Left kidney (tissue), 1 donor: ENCODE measurements at regions not wholly inside any gene's neighbourhood (a gene's known extent, or its start where the extent isn't known, plus 50 kb on each side); places are given as distances from the start of the nearest gene placed in this dataset.
"Not testable (repeated sequence)": the region's sequence is repeated elsewhere in the genome, so short reads cannot be mapped to it uniquely, and the experiment has no call there.

Source experiments
- DNase-seq: peaks from one replicate; pipeline ENCODE4 v3.0.0-alpha.2; 2013

- no peak for DNase-seq
Measured at GRCh38 chr2:234555616-234556249, 58.9 kb upstream of the ARL4C start.

DNA sequence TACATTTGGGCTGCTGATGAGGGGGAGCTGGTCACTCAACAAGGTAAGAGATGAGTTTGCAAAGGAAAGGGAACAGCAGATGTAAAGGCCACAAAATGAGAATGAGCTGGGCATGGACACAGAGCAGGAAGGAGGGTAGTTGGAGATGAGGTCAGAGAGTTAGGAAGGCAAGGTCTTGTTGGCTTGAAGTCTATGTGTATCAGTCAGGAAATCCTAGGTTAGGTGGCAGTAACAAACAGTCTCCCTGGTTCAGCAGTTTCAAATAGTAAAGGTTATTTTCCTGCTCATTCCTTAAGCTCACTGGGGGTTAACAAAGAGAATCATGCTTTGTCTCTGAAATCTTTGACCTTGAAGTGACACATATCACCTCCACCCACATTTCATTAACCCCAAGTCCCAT, 58.3 kb upstream of the ARL4C start:
- no peak for DNase-seq

- not testable (repeated sequence) for DNase-seq
Measured at GRCh38 chr2:234553223-234553622, 56.3 kb upstream of the ARL4C start.

DNA sequence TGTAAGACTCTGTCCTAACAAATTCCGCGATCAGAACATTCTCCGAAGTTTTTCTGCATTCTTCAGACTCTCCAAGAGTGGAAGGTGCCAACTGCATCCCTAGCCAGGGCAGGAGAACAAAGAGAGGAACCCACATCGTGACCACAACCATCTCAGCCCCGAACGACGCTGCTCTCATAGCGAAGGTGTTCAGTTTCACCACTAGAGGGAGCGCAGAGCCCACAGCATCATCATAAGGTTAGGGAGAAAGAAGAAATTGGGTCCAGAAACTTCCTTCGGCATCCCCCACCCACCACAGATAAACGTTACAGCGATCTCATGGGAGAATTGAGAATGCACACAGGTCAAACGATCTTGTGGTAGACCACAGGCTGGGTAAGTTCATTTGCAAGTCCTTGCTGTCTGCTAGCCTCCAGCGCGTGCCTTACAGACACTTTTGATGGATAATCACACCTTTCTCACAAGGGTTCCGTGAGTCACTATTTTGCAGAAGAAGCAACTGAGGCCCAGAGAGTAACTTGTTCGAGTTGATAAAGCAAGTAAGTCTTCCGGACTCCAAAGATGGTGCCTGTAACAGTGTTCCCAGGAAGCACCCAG, 53.7 kb upstream of the ARL4C start:
- DNase-seq: peak; percentile 53

- no peak for DNase-seq
Measured at GRCh38 chr2:234550056-234550455, 53.2 kb upstream of the ARL4C start.

DNA sequence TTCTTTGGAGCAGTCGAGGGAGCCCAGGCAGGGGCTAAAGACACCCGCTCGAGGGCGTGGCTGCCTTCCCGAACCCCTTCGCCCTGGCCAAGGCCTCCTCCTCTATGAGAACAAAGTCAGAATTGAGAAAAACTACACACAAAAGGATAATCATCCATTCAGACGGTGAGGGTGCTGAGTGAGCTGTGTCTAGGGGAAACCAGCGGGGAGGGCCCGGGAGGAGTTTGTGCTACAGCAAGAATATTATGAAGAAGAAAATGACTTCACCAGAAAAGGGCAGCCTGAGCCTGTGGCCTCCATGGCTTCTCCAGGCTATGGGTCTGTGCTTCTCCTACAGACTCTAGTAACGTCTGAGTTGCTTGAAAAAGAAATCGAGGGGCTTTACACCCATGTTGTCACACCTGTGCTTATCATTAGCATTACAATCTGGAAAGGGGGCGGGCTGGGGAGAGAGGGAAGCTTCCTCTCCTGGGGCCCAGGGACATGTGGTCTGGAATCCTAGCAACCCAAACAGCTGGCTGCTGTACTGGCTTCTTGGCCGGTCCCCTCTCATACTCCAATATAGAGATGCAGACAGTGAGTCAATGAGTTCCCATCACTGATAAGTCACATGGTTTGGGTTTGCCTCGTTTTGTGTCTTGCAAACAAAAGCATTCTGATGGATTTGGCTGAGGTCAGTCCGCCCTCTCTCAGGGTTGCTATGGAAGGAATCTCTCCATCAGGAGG, 52.0 kb upstream of the ARL4C start:
- no peak for DNase-seq

GRCh38 chr2:234546770-234547169, 49.9 kb upstream of the ARL4C start:
- no peak for DNase-seq
